HepG2 (cell line): ENCODE measurements at regions not wholly inside any gene's neighbourhood (a gene's known extent, or its start where the extent isn't known, plus 50 kb on each side); places are given as distances from the start of the nearest gene placed in this dataset.

ENCODE experiments used
- ATAC-seq: fragments of 200-7000 bp; cut with Tn5 transposase; 3 replicates; pipeline ENCODE4 v1.9.1; 2020; ENCODE audit warnings: mild to moderate bottlenecking, moderate library complexity
- BruUV-seq: library from RNA; stranded (reverse); fragments of 400-500 nt; replicated peaks from 2 replicates; lab custom pipeline; 2021; lab: Mats Ljungman, UMichigan
- CTCF ChIA-PET: fragments of 300-600 bp; formaldehyde crosslinking; extraction: SDS; loops from one replicate; lab custom pipeline; 2021; ENCODE audit warnings: low total read pairs, inconsistent platforms, low intra/inter-chr PET ratio; lab: Yijun Ruan, JAX
- POLR2A ChIA-PET: fragments of 350-600 bp; sonication (Branson Sonifier 250); formaldehyde crosslinking; loops from one replicate; lab custom pipeline; 2020; ENCODE audit warnings: antibody characterized with exemption, inconsistent platforms; lab: Yijun Ruan, JAX
- DNase-seq: peaks from one replicate; pipeline ENCODE4 v3.0.0-alpha.2; 2015; ENCODE audit warnings: low spot score
- FAIRE-seq: peaks from 3 replicates; lab custom pipeline; 2011; peaks lifted over from hg19 to GRCh38; lab: Jason Lieb, UNC
- H2AFZ ChIP-seq: one replicate; pipeline ENCODE4 v1.6.1; 2011; ENCODE audit warnings: low read length, inconsistent platforms
- H3K27ac ChIP-seq: fragments of 300-600 bp; 3 replicates; pipeline ENCODE4 v1.8.0; 2011; ENCODE audit warnings: mixed run types, mild to moderate bottlenecking, mixed read lengths, low read length, inconsistent platforms; ENCODE audit not compliant: insufficient read depth; ENCODE audit errors: extremely low read length
- H3K27me3 ChIP-seq, 2 experiments: fragments of 200-600 bp in 1 of 2; 2 replicates in 1 of 2; 3 replicates in 1 of 2; pipeline versions ENCODE4 v1.6.0 to v1.8.0; 2011; ENCODE audit warnings: low read length in 2 of 2, mild to moderate bottlenecking in 2 of 2, moderate library complexity in 2 of 2, inconsistent platforms in 1 of 2; ENCODE audit not compliant: insufficient read depth in 2 of 2, control insufficient read depth in 1 of 2
- H3K36me3 ChIP-seq, 2 experiments: fragments of 200-600 bp in 1 of 2; replicated peaks in 1 of 2; 2 replicates in 1 of 2; 3 replicates in 1 of 2; pipeline versions ENCODE4 v1.5.1 to v1.8.0; 2011; ENCODE audit warnings: low read length in 2 of 2, inconsistent platforms in 1 of 2; ENCODE audit not compliant: insufficient read depth in 2 of 2, control insufficient read depth in 1 of 2
- H3K4me1 ChIP-seq: 2 replicates; pipeline ENCODE4 v1.5.1; 2012; ENCODE audit warnings: low read length, inconsistent platforms; ENCODE audit not compliant: insufficient read depth
- H3K4me2 ChIP-seq: 2 replicates; pipeline ENCODE4 v1.6.0; 2011; ENCODE audit warnings: low read depth, low read length, inconsistent platforms
- H3K4me3 ChIP-seq, 3 experiments: fragments of 200-600 bp in 1 of 3; sonication (generic), shearing (Covaris generic) in 1 of 3; replicated peaks in 1 of 3; 2 replicates each; pipeline ENCODE4 v1.5.1; 2011 to 2016; ENCODE audit warnings: low read length in 3 of 3, inconsistent platforms in 2 of 3, low read depth in 2 of 3, mild to moderate bottlenecking in 2 of 3, control low read depth in 1 of 3, mixed read lengths in 1 of 3; ENCODE audit not compliant: insufficient read depth in 1 of 3
- H3K79me2 ChIP-seq: one replicate; pipeline ENCODE4 v1.6.1; 2011; ENCODE audit warnings: low read length, inconsistent platforms; ENCODE audit not compliant: insufficient read depth
- H3K9ac ChIP-seq: 2 replicates; pipeline ENCODE4 v1.6.0; 2011; ENCODE audit warnings: mild to moderate bottlenecking, low read depth, low read length, inconsistent platforms; ENCODE audit not compliant: insufficient read depth
- H3K9me3 ChIP-seq: 2 replicates; pipeline ENCODE4 v1.5.1; 2012; ENCODE audit warnings: mild to moderate bottlenecking, low read length
- H4K20me1 ChIP-seq: 2 replicates; pipeline ENCODE4 v1.6.0; 2011; ENCODE audit warnings: inconsistent platforms, mild to moderate bottlenecking, low read length, moderate library complexity; ENCODE audit not compliant: insufficient read depth
- GABPA ChIP-seq, 2 experiments: IDR thresholded peaks; 2 replicates each; pipeline ENCODE4 v1.6.1; 2011 to 2016; ENCODE audit warnings: low read depth in 2 of 2, low read length in 1 of 2, missing biosample characterization in 1 of 2, missing genetic modification characterization in 1 of 2
- HNRNPL ChIP-seq: fragments of 200-400 bp; formaldehyde crosslinking; IDR thresholded peaks from 2 replicates; pipeline ENCODE4 v1.6.1; 2017; ENCODE audit warnings: mild to moderate bottlenecking, low read depth, low read length
- U2AF1 ChIP-seq: fragments of 200-400 bp; formaldehyde crosslinking; optimal IDR thresholded peaks from 2 replicates; pipeline ENCODE3; 2017; ENCODE audit warnings: mild to moderate bottlenecking, low read depth, low read length
- ZKSCAN8 ChIP-seq: IDR thresholded peaks from 2 replicates; pipeline ENCODE4 v1.6.1; 2016; ENCODE audit warnings: borderline replicate concordance, missing genetic modification reagents, missing compliant biosample characterization
- WGBS: methylation state at CpG from one replicate; pipeline ENCODE4 v1.1.6; 2017; ENCODE audit warnings: low lambda C conversion rate; 5-methylcytosine and 5-hydroxymethylcytosine counted together
- in situ Hi-C: cut with HindIII; loops from 2 replicates; pipeline ENCODE4 v1.10.0; 2017; ENCODE audit warnings: low pct_unique_long_range_greater_than_20kb; ENCODE audit not compliant: extremely low pct_ligation_motif_present
- intact Hi-C: fragments of 100-400 bp; cut with micrococcal nuclease; formaldehyde crosslinking; loops from one replicate; pipeline ENCODE4 v1.10.0; 2022; ENCODE audit not compliant: unreplicated experiment
- TF ChIP-seq, protein P1 (sequence below): sonication (generic); formaldehyde crosslinking; IDR thresholded peaks from 2 replicates; pipeline ENCODE4 v1.4.0; 2020; ENCODE audit warnings: missing genetic modification reagents
- TF ChIP-seq, protein P2 (sequence below): sonication (generic); formaldehyde crosslinking; IDR thresholded peaks from 2 replicates; pipeline ENCODE4 v1.8.0; 2022; ENCODE audit warnings: low read depth, missing genetic modification reagents
- TF ChIP-seq, protein P3 (sequence below): IDR thresholded peaks from 2 replicates; pipeline ENCODE4 v1.6.1; 2016; ENCODE audit warnings: missing genetic modification reagents, missing compliant biosample characterization
- TF ChIP-seq, protein P4 (sequence below): sonication (generic); formaldehyde crosslinking; IDR thresholded peaks from 2 replicates; pipeline ENCODE4 v1.5.0; 2020; ENCODE audit warnings: mild to moderate bottlenecking, missing genetic modification reagents

DNA sequence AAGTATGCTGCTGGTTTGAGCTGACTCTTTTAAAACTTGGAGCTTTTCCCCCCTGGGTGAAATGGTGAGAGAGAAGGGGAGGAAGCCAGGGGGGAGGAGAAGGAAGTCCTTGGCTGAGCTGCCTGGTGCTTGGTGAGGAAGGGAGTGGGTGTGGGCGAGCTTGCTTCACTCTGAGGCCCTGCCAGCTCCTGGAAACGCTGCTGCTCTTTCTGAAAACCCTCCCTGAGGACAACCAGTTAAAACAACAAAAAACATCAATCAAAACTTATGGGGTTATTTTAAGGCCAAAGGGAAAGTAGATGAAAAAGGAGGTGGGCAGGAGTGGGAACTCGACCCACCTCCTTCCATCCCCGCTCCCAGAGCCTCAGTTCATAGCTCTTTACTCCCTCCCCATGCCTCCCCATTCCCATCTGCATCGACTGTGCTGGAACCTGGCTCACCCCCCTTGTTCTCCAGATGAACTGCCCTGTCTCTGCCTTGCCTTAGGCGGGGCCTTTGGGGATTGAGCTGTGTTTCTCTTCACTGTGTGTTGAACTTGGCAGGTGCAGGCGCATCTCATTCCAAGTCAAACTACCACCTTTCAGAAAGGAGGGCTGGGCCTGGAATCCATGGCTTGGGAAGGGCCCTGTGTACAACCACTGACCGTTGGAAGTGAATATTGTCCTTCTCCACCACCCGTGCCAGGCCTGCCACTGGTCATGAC is 166.1 kb downstream of the ZNF621 start:
- Histone ChIP-seq H3K27me3 (peaks cover 0 to 12% of the 10 kb centered on the region in 2 experiments; a peak in 1 of 5 replicates), H3K79me2 (no peaks in the 10 kb centered on the region), H4K20me1 (no peaks in the 10 kb centered on the region), H3K4me2 (peak overlapping the region; percentile 64), H3K27ac (no peak overlapping the region), H2AFZ (no peak overlapping the region)
- in situ Hi-C loops, result no loop called here
- no TSS peak for BruUV-seq
- 28% methylated on average over 7 of the region's 9 CpGs for WGBS
- ATAC-seq, result peak; percentile 43; the same call in 2 of the 3 replicates
- ChIA-PET POLR2A (no interaction called here), CTCF (no interaction called here)
- TF ChIP-seq U2AF1, result peak; percentile 58
- TF ChIP-seq, protein P1, sequence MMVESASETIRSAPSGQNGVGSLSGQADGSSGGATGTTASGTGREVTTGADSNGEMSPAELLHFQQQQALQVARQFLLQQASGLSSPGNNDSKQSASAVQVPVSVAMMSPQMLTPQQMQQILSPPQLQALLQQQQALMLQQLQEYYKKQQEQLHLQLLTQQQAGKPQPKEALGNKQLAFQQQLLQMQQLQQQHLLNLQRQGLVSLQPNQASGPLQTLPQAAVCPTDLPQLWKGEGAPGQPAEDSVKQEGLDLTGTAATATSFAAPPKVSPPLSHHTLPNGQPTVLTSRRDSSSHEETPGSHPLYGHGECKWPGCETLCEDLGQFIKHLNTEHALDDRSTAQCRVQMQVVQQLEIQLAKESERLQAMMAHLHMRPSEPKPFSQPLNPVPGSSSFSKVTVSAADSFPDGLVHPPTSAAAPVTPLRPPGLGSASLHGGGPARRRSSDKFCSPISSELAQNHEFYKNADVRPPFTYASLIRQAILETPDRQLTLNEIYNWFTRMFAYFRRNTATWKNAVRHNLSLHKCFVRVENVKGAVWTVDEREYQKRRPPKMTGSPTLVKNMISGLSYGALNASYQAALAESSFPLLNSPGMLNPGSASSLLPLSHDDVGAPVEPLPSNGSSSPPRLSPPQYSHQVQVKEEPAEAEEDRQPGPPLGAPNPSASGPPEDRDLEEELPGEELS, result no peak
- TF ChIP-seq, all 625 proteins: peak for 1
- FAIRE-seq (no peak), DNase-seq (no peak)
- intact Hi-C loops, result no loop called here
- H3K9me3 ChIP-seq, result no peaks in the 10 kb centered on the region
- H3K4me3 ChIP-seq, result peak overlapping the region in 1 of 3 experiments; percentile 21; a peak in 1 of 6 replicates
- H3K36me3 ChIP-seq, result no peaks in the 10 kb centered on the region
- no peak overlapping the region for H3K9ac ChIP-seq
- H3K4me1 ChIP-seq, result peaks cover 16% of the 10 kb centered on the region

DNA sequence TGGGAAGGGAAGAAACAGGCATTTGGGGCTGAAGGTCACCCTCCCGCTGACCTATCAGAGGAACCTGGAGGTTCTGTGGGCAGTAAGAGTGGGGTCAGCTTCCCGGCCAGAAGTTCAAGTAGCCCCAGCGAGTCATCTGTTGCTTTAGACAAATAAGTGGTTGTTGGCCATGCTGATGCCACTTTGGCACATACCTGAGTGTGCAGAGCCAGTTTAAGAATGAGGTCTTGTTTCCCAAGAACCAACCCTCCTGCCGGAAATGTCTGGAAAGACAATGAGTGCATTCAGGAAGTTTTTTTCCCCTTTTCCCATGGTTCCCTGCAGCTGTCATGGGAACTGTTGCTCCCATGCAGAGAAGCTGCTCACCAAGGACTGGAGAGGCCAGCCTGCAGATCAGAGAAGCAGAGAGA is 166.7 kb downstream of the ZNF621 start:
- no peak overlapping the region for H2AFZ ChIP-seq
- BruUV-seq, result no TSS peak
- H3K4me3 ChIP-seq, result peak overlapping the region in 1 of 3 experiments; percentile 21; a peak in 1 of 6 replicates
- intact Hi-C loops (no loop called here), in situ Hi-C loops (no loop called here)
- H3K79me2 ChIP-seq, result no peaks in the 10 kb centered on the region
- no peaks in the 10 kb centered on the region for H3K9me3 ChIP-seq
- FAIRE-seq, result no peak
- POLR2A ChIA-PET, result no interaction called here
- no peaks in the 10 kb centered on the region for H3K36me3 ChIP-seq
- peaks cover 16% of the 10 kb centered on the region for H3K4me1 ChIP-seq
- peaks cover 0 to 14% of the 10 kb centered on the region in 2 experiments; a peak in 1 of 5 replicates for H3K27me3 ChIP-seq
- no peak overlapping the region for H3K9ac ChIP-seq
- H3K4me2 ChIP-seq, result peak overlapping the region; percentile 64
- CTCF ChIA-PET, result no interaction called here
- ATAC-seq, result peak; percentile 56
- no peaks in the 10 kb centered on the region for H4K20me1 ChIP-seq
- peak; percentile 41 for DNase-seq
- WGBS, result 0% methylated on average over 2 of the region's 4 CpGs
- no peak overlapping the region for H3K27ac ChIP-seq
- TF ChIP-seq HNRNPL, result 0 out of 2 replicates have a peak, but pooled peaks have one; percentile 48
- no peak for TF ChIP-seq GABPA (IDR thresholded peaks at IDR 0.05; ENCODE audit: low read depth, low read length)
- peak; percentile 33; the same call in 1 of the 2 replicates for TF ChIP-seq GABPA (CRISPR knock-in tag; IDR thresholded peaks at IDR 0.05; ENCODE audit: low read depth)
- TF ChIP-seq, protein P2, sequence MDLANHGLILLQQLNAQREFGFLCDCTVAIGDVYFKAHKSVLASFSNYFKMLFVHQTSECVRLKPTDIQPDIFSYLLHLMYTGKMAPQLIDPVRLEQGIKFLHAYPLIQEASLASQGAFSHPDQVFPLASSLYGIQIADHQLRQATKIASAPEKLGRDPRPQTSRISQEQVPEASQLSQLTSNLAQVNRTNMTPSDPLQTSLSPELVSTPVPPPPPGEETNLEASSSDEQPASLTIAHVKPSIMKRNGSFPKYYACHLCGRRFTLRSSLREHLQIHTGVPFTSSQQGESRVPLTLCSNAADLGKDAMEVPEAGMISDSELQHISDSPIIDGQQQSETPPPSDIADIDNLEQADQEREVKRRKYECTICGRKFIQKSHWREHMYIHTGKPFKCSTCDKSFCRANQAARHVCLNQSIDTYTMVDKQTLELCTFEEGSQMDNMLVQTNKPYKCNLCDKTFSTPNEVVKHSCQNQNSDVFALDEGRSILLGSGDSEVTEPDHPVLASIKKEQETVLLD, result no peak
- TF ChIP-seq, protein P3, sequence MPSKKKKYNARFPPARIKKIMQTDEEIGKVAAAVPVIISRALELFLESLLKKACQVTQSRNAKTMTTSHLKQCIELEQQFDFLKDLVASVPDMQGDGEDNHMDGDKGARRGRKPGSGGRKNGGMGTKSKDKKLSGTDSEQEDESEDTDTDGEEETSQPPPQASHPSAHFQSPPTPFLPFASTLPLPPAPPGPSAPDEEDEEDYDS, result no peak
- TF ChIP-seq ZKSCAN8 (CRISPR knock-in tag), result no peak
- TF ChIP-seq, protein P4, sequence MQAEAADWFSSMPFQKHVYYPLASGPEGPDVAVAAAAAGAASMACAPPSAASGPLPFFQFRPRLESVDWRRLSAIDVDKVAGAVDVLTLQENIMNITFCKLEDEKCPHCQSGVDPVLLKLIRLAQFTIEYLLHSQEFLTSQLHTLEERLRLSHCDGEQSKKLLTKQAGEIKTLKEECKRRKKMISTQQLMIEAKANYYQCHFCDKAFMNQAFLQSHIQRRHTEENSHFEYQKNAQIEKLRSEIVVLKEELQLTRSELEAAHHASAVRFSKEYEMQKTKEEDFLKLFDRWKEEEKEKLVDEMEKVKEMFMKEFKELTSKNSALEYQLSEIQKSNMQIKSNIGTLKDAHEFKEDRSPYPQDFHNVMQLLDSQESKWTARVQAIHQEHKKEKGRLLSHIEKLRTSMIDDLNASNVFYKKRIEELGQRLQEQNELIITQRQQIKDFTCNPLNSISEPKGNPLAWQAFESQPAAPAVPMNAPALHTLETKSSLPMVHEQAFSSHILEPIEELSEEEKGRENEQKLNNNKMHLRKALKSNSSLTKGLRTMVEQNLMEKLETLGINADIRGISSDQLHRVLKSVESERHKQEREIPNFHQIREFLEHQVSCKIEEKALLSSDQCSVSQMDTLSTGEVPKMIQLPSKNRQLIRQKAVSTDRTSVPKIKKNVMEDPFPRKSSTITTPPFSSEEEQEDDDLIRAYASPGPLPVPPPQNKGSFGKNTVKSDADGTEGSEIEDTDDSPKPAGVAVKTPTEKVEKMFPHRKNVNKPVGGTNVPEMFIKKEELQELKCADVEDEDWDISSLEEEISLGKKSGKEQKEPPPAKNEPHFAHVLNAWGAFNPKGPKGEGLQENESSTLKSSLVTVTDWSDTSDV, result no peak
